Activated naive CD8-positive, alpha-beta T cell treated with anti-CD3 and anti-CD28 coated beads for 36 hours (primary cell): ENCODE measurements at regions not wholly inside any gene's neighbourhood (a gene's known extent, or its start where the extent isn't known, plus 50 kb on each side); places are given as distances from the start of the nearest gene placed in this dataset.
"Not testable (repeated sequence)": the region's sequence is repeated elsewhere in the genome, so short reads cannot be mapped to it uniquely, and the experiment has no call there.

Source experiments
- DNase-seq: peaks from one replicate; pipeline ENCODE4 v3.0.0; 2021
- H3K27ac Mint-ChIP-seq: one replicate; pipeline ENCODE4 v1.8.0; 2022; ENCODE audit warnings: mild to moderate bottlenecking, moderate library complexity, mixed read lengths
- H3K27me3 Mint-ChIP-seq: one replicate; pipeline ENCODE4 v1.8.0; 2022; ENCODE audit warnings: mild to moderate bottlenecking, mixed read lengths
- H3K36me3 Mint-ChIP-seq: one replicate; pipeline ENCODE4 v1.8.0; 2021; ENCODE audit warnings: mild to moderate bottlenecking, mixed read lengths
- H3K4me1 Mint-ChIP-seq: one replicate; pipeline ENCODE4 v1.8.0; 2021; ENCODE audit warnings: mixed read lengths
- H3K4me3 Mint-ChIP-seq: one replicate; pipeline ENCODE4 v1.8.0; 2022; ENCODE audit warnings: mild to moderate bottlenecking, moderate library complexity, mixed read lengths
- H3K9me3 Mint-ChIP-seq: one replicate; pipeline ENCODE4 v1.8.0; 2022; ENCODE audit warnings: mixed read lengths

GRCh38 chr1:73467731-73468130 is 730.2 kb downstream of the LRRIQ3 start:
- peaks cover 4% of the 10 kb centered on the region for H3K9me3 Mint-ChIP-seq
- H3K4me1 Mint-ChIP-seq = no peaks in the 10 kb centered on the region
- no peak overlapping the region for H3K27ac Mint-ChIP-seq
- no peaks in the 10 kb centered on the region for H3K36me3 Mint-ChIP-seq
- no peaks in the 10 kb centered on the region for H3K27me3 Mint-ChIP-seq
- no peak for DNase-seq
- no peak overlapping the region for H3K4me3 Mint-ChIP-seq

- Mint-ChIP-seq H3K27me3 (no peaks in the 10 kb centered on the region), H3K27ac (no peak overlapping the region), H3K36me3 (no peaks in the 10 kb centered on the region), H3K4me3 (no peak overlapping the region), H3K4me1 (no peaks in the 10 kb centered on the region), H3K9me3 (peaks cover 4% of the 10 kb centered on the region)
- DNase-seq = no peak
Observed at GRCh38 chr1:73463873-73464272, 734.1 kb downstream of the LRRIQ3 start.

DNA sequence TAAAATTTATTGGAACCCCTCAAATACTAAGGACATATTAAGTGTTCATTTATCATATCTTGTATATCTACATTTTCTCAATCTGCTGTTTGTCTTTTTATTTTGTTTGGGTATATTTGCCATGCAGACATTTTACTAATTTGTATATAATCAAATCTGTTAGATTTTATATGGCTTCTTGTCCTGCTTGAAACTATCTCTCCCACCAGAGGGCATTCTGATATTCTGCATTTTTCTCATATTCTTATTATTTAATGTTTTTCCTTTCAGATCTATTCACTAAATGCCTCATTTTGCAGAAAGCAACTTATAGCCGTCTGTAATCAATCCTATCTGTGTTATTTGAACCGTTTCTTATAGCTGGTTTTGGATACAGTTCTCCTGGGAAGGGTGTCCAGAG is 745.5 kb downstream of the LRRIQ3 start:
- Mint-ChIP-seq H3K4me3 (no peak overlapping the region), H3K27me3 (no peaks in the 10 kb centered on the region), H3K4me1 (no peaks in the 10 kb centered on the region), H3K27ac (no peak overlapping the region), H3K36me3 (no peaks in the 10 kb centered on the region), H3K9me3 (peaks cover 5% of the 10 kb centered on the region)
- DNase-seq = no peak

- H3K4me3 Mint-ChIP-seq, H3K27ac Mint-ChIP-seq, H3K36me3 Mint-ChIP-seq, DNase-seq, H3K4me1 Mint-ChIP-seq, H3K27me3 Mint-ChIP-seq, H3K9me3 Mint-ChIP-seq: not testable (repeated sequence)
Observed at GRCh38 chr1:73450668-73451067, 747.3 kb downstream of the LRRIQ3 start.

DNA sequence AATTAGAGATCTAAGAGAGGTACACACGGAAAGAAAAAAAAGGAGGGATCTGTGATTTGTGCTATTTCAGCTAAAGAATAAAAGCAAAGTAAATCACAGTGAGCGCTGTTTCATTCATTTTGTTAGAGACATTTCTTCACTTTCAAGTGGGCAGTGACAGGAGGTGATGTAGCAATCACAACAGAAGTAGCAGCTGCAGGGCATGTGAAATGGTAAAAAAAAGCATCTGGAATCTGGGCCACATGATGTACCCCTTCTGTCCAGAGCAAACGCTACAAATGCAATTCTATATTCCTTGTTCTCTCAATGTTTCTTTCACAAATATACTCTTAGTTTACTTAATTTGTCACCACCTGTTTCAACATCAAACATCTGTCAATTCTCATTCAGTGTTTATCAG is 786.5 kb downstream of the LRRIQ3 start:
- no peaks in the 10 kb centered on the region for H3K27me3 Mint-ChIP-seq
- H3K36me3 Mint-ChIP-seq = no peaks in the 10 kb centered on the region
- H3K4me1 Mint-ChIP-seq = no peaks in the 10 kb centered on the region
- no peak overlapping the region for H3K27ac Mint-ChIP-seq
- DNase-seq = no peak
- H3K9me3 Mint-ChIP-seq = peaks cover 1% of the 10 kb centered on the region
- no peak overlapping the region for H3K4me3 Mint-ChIP-seq

DNA sequence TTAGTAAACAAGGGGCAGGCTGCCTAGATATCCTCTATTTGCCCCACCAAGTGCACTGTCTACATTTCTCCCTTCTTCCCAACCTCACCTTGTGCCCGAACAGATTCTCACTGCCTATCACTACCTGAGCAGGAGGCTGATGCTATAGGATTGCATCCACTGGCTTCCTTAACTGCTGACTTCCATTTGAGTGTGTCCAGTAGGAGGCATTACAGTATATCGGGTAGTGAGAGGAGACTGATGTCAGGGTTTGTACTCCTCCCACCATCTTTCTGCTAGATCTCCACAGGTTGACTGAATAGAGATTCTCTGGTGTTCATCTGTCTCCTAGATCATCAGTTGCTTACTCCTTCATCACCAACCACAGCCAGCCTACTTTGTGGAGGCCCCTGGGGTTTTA is 796.3 kb downstream of the LRRIQ3 start:
- Mint-ChIP-seq H3K27ac (no peak overlapping the region), H3K4me3 (no peak overlapping the region), H3K9me3 (no peaks in the 10 kb centered on the region), H3K4me1 (no peaks in the 10 kb centered on the region), H3K27me3 (no peaks in the 10 kb centered on the region), H3K36me3 (no peaks in the 10 kb centered on the region)
- no peak for DNase-seq

DNA sequence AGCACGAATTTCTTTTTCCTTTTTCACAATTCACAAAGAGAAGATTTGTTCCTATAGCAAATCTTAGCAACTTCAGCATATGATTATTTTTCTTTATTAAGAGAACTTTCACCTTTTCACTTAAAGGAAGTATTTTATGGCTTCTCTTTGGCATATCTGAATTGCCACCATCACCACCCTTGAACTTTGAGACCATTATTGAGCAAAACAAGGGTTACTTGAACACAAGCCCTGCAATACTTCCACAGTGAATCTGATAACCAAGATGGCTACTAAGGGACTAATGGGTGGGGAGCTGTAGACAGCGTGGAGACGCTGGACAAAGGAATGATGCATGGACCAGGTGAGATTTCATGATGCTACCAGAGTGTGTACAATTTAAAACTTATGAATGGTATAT is 815.0 kb downstream of the LRRIQ3 start:
- Mint-ChIP-seq H3K9me3 (peaks cover 3% of the 10 kb centered on the region), H3K27me3 (no peaks in the 10 kb centered on the region), H3K4me3 (no peak overlapping the region), H3K4me1 (no peaks in the 10 kb centered on the region), H3K27ac (no peak overlapping the region), H3K36me3 (no peaks in the 10 kb centered on the region)
- no peak for DNase-seq

DNA sequence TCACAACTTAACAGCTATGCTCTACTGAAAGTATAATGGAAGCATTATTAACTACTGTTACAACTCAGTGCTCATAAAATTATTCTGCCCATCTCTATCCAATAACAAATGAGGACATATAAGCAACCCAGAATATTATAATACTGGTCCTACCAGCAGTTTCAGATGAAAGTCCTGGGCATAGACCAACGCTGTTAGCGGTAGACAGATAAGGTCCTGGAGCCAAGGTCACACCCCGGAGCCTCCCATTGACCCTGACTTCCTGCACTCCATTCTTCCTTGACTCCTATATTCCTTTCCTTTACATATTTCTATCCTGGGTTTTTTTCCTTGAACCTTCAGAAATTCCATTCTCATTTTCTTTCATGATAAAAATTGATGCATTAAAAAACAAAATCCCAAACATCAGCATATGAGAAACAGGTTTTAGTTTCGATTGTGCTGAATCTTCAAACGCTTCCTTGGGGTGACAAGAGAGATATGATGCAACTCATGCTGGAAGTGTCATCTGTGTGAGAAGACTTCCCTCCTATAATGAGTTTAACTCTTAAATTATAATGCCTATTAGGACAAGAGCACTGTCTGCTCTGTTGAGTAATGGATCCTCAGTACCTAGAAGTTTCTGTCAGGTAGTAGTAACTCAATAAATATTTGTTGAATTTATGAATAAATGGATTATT is 831.1 kb downstream of the LRRIQ3 start:
- no peak overlapping the region for H3K4me3 Mint-ChIP-seq
- no peak for DNase-seq
- no peak overlapping the region for H3K27ac Mint-ChIP-seq
- H3K27me3 Mint-ChIP-seq = no peaks in the 10 kb centered on the region
- peaks cover 4% of the 10 kb centered on the region for H3K9me3 Mint-ChIP-seq
- H3K4me1 Mint-ChIP-seq = no peaks in the 10 kb centered on the region
- H3K36me3 Mint-ChIP-seq = no peaks in the 10 kb centered on the region

DNA sequence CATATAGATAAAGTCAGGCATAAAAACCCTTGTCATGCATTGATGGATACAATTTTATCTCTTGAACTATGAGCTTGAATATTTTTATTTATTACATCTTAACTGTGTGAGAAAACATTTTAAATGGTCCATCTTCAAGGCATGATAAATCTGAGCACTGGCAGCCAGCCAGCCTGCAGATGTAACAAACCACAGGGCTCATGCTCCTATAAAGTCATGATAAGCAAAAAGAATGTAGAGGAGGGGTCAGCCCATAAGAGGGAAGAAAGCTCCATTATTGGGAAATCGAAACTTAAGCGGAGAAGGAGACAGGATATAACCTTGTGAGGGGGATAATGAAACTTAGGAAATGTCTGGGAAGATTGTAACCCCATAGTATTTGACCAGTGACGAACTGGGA is 839.0 kb downstream of the LRRIQ3 start:
- Mint-ChIP-seq H3K27ac (no peak overlapping the region), H3K4me1 (no peaks in the 10 kb centered on the region)

DNA sequence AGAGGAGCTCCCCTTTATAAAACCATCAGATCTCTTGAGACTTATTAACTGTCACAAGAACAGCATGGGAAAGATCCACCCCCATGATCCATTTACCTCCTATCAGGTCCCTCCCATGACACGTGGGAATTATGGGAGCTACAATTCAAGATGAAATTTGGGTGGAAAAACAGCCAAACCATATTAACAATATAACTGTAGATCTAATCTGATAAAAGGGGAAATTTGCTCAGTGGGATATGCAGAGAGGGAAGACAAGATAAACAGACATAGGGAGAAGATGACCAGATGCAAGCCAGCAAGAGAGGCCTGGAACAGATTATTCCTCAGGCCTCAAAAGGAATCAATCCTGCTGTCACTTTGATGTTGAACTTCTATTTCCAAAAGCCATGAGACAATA is 841.5 kb downstream of the LRRIQ3 start:
- Mint-ChIP-seq H3K4me1 (no peaks in the 10 kb centered on the region), H3K27ac (no peak overlapping the region), H3K27me3 (no peaks in the 10 kb centered on the region), H3K4me3 (no peak overlapping the region), H3K9me3 (peaks cover 7% of the 10 kb centered on the region), H3K36me3 (no peaks in the 10 kb centered on the region)
- no peak for DNase-seq

More for the DNA sequence above, 839.0 kb downstream of the LRRIQ3 start:
- Mint-ChIP-seq H3K27me3 (no peaks in the 10 kb centered on the region), H3K9me3 (peaks cover 7% of the 10 kb centered on the region), H3K36me3 (no peaks in the 10 kb centered on the region), H3K4me3 (no peak overlapping the region)
- DNase-seq = no peak

GRCh38 chr1:73343947-73344346 is 854.0 kb downstream of the LRRIQ3 start:
- H3K4me3 Mint-ChIP-seq = no peak overlapping the region
- H3K36me3 Mint-ChIP-seq = no peaks in the 10 kb centered on the region
- no peak overlapping the region for H3K27ac Mint-ChIP-seq

GRCh38 chr1:73333847-73334503 is 864.0 kb downstream of the LRRIQ3 start:
- no peaks in the 10 kb centered on the region for H3K4me1 Mint-ChIP-seq
- no peak for DNase-seq
- H3K27me3 Mint-ChIP-seq = no peaks in the 10 kb centered on the region
- no peak overlapping the region for H3K27ac Mint-ChIP-seq
- peaks cover 2% of the 10 kb centered on the region for H3K36me3 Mint-ChIP-seq
- H3K4me3 Mint-ChIP-seq = no peak overlapping the region
- H3K9me3 Mint-ChIP-seq = peaks cover 13% of the 10 kb centered on the region

More at GRCh38 chr1:73343947-73344346, 854.0 kb downstream of the LRRIQ3 start:
- Mint-ChIP-seq H3K27me3 (no peaks in the 10 kb centered on the region), H3K9me3 (peaks cover 5% of the 10 kb centered on the region), H3K4me1 (no peaks in the 10 kb centered on the region)
- no peak for DNase-seq

- H3K36me3 Mint-ChIP-seq = peaks cover 2% of the 10 kb centered on the region
- no peaks in the 10 kb centered on the region for H3K4me1 Mint-ChIP-seq
- H3K9me3 Mint-ChIP-seq = peaks cover 14% of the 10 kb centered on the region
Observed at GRCh38 chr1:73331726-73332125, 866.2 kb downstream of the LRRIQ3 start.

GRCh38 chr1:73327998-73328397 is 870.0 kb downstream of the LRRIQ3 start:
- Mint-ChIP-seq H3K4me1 (no peaks in the 10 kb centered on the region), H3K36me3 (peaks cover 2% of the 10 kb centered on the region), H3K27me3 (no peaks in the 10 kb centered on the region), H3K9me3 (peaks cover 17% of the 10 kb centered on the region), H3K4me3 (no peak overlapping the region), H3K27ac (no peak overlapping the region)
- no peak for DNase-seq

More at GRCh38 chr1:73331726-73332125, 866.2 kb downstream of the LRRIQ3 start:
- no peaks in the 10 kb centered on the region for H3K27me3 Mint-ChIP-seq
- H3K27ac Mint-ChIP-seq = no peak overlapping the region
- DNase-seq = no peak
- H3K4me3 Mint-ChIP-seq = no peak overlapping the region

DNA sequence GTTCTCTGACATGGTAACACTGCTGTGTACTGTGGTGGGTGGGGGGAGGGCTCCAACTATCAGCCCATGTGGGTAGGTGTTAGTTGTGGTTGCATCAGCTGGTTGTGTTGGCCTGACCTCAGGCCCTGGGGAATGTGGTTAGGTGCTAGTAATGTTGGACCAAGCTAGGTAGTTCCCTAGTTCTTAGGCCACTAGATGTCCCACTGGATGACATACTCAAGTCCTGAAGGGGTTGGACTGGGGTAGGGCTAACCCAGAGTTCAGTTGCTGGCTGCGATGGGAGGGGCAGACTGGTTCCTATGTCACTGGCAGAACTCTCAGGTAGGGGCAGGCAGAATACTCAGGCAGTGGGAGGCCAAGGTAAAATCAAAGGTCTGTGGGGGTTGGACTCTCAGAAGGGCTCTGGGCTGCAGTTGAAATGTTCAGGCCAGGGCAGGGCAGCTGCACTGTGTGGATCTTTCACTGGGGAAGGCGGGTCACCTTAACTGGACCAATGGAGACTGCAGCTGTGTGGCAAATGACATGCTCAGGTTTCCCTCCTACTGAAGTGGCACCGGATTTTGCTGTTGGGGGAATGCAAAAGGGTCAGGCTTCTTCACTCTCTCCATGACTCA is 870.7 kb downstream of the LRRIQ3 start:
- no peak for DNase-seq
- Mint-ChIP-seq H3K4me1 (no peaks in the 10 kb centered on the region), H3K4me3 (no peak overlapping the region), H3K27ac (no peak overlapping the region), H3K36me3 (no peaks in the 10 kb centered on the region), H3K27me3 (no peaks in the 10 kb centered on the region), H3K9me3 (peaks cover 14% of the 10 kb centered on the region)

DNA sequence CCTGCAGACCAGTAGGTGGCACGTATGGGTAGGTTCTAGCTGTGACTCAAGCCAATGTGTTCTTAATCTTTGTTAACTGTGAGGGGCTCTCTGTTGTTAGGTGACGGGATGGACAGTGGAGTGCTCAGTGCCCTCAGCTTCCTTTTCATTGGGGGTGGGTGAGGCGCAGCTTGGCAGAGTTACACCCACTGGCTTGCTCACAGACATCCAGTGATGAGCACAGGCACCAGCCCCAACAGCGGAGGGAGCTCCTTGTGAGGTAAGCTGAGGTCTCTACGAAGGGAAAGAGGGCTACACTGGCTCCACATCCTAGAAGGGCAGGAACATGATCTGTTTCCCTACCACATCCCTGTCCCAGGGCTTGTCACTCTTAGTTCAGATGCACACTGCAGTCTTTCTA is 871.3 kb downstream of the LRRIQ3 start:
- no peaks in the 10 kb centered on the region for H3K36me3 Mint-ChIP-seq
- no peak overlapping the region for H3K27ac Mint-ChIP-seq
- H3K4me1 Mint-ChIP-seq = no peaks in the 10 kb centered on the region
- no peak for DNase-seq
- H3K27me3 Mint-ChIP-seq = no peaks in the 10 kb centered on the region
- peaks cover 13% of the 10 kb centered on the region for H3K9me3 Mint-ChIP-seq
- no peak overlapping the region for H3K4me3 Mint-ChIP-seq
